ENCODE measurements at regions not wholly inside any gene's neighbourhood (a gene's known extent, or its start where the extent isn't known, plus 50 kb on each side); places are given as distances from the start of the nearest gene placed in this dataset.
A peak's percentile ranks its signal among the peaks of the same experiment; 100 is the strongest.

- no peak for DNase-seq
Observed at GRCh38 chr2:198788676-198789075, 669.1 kb downstream of the SATB2 start.

GRCh38 chr2:198782734-198783133 lies 675.0 kb downstream of the SATB2 start:
- DNase-seq: no peak

- no peak for DNase-seq
Observed at GRCh38 chr2:198776616-198777406, 680.9 kb downstream of the SATB2 start.

- DNase-seq: no peak
Observed at GRCh38 chr2:198775737-198776136, 682.0 kb downstream of the SATB2 start.

- no peak for DNase-seq
Observed at GRCh38 chr2:198774576-198774975, 683.2 kb downstream of the SATB2 start.

- no peak for DNase-seq
Observed at GRCh38 chr2:198767694-198768093, 690.0 kb downstream of the SATB2 start.

GRCh38 chr2:198763793-198764192 lies 693.9 kb downstream of the SATB2 start:
- DNase-seq: no peak

- DNase-seq: no peak
Observed at GRCh38 chr2:198762441-198762840, 695.3 kb downstream of the SATB2 start.

GRCh38 chr2:198757069-198757468 lies 700.7 kb downstream of the SATB2 start:
- no peak for DNase-seq

GRCh38 chr2:198756166-198756565 lies 701.6 kb downstream of the SATB2 start:
- DNase-seq: peak; percentile 25

GRCh38 chr2:198753101-198753500 lies 704.6 kb downstream of the SATB2 start:
- DNase-seq: no peak

GRCh38 chr2:198749364-198749763 lies 708.4 kb downstream of the SATB2 start:
- DNase-seq: no peak

- DNase-seq: no peak
Observed at GRCh38 chr2:198731842-198732399, 725.8 kb downstream of the SATB2 start.

GRCh38 chr2:198720266-198720665 lies 737.5 kb downstream of the SATB2 start:
- DNase-seq: no peak

- no peak for DNase-seq
Observed at GRCh38 chr2:198717451-198717850, 740.3 kb downstream of the SATB2 start.

GRCh38 chr2:198715302-198715835 lies 742.4 kb downstream of the SATB2 start:
- no peak for DNase-seq

- no peak for DNase-seq
Observed at GRCh38 chr2:198712485-198712884, 745.3 kb downstream of the SATB2 start.

GRCh38 chr2:198711484-198711883 lies 746.3 kb downstream of the SATB2 start:
- no peak for DNase-seq

- no peak for DNase-seq
Observed at GRCh38 chr2:198710562-198710961, 747.2 kb downstream of the SATB2 start.

GRCh38 chr2:198706476-198707082 lies 751.2 kb downstream of the SATB2 start:
- DNase-seq: no peak

GRCh38 chr2:198703281-198703680 lies 754.5 kb downstream of the SATB2 start:
- no peak for DNase-seq

- DNase-seq: no peak
Observed at GRCh38 chr2:198702796-198703195, 754.9 kb downstream of the SATB2 start.

GRCh38 chr2:198701481-198701880 lies 756.3 kb downstream of the SATB2 start:
- DNase-seq: no peak

- DNase-seq: no peak
Observed at GRCh38 chr2:198700319-198700718, 757.4 kb downstream of the SATB2 start.

Data from EL (cell line).